Natural killer cell (primary cell): ENCODE measurements at regions not wholly inside any gene's neighbourhood (a gene's known extent, or its start where the extent isn't known, plus 50 kb on each side); places are given as distances from the start of the nearest gene placed in this dataset.

Experiments used
- ATAC-seq, 3 donors: fragments of 150-1000 bp in 2 of 3; fragments of 200-7000 bp in 1 of 3; cut with Tn5 transposase; 1 replicate in 1 of 3; 2 replicates in 2 of 3; pipeline ENCODE4 v1.10.0; 2021; ENCODE audit warnings: mild to moderate bottlenecking in 2 of 3, moderate library complexity in 2 of 3
- DNase-seq, 2 donors: peaks; one replicate each; pipeline versions ENCODE4 v3.0.0 to v3.0.0-alpha.2; 2013 to 2021; ENCODE audit warnings: mixed read lengths in 1 of 2
- H3K27ac ChIP-seq: one replicate; pipeline ENCODE4 v1.5.1; 2013; ENCODE audit warnings: mild to moderate bottlenecking, low read length
- H3K27me3 ChIP-seq: one replicate; pipeline ENCODE4 v1.6.1; 2013; ENCODE audit warnings: low read length; ENCODE audit not compliant: control insufficient read depth, insufficient read depth
- H3K36me3 ChIP-seq: one replicate; pipeline ENCODE4 v1.6.1; 2013; ENCODE audit warnings: low read length; ENCODE audit not compliant: control insufficient read depth, insufficient read depth
- H3K4me1 ChIP-seq: one replicate; pipeline ENCODE4 v1.6.1; 2013; ENCODE audit warnings: low read length; ENCODE audit not compliant: control insufficient read depth, insufficient read depth
- H3K4me3 ChIP-seq: one replicate; pipeline ENCODE4 v1.5.1; 2013; ENCODE audit warnings: low read length
- H3K9me3 ChIP-seq: one replicate; pipeline ENCODE4 v1.6.1; 2013; ENCODE audit warnings: low read length; ENCODE audit not compliant: control insufficient read depth, insufficient read depth
- H3K27ac Mint-ChIP-seq, 2 donors: one replicate each; pipeline ENCODE4 v1.8.0; 2022; ENCODE audit warnings: mild to moderate bottlenecking in 2 of 2, mixed read lengths in 2 of 2, moderate library complexity in 1 of 2
- H3K27me3 Mint-ChIP-seq, 2 donors: one replicate each; pipeline ENCODE4 v1.8.0; 2022; ENCODE audit warnings: low read depth in 2 of 2, mixed read lengths in 2 of 2
- H3K36me3 Mint-ChIP-seq: one replicate; pipeline ENCODE4 v1.8.0; 2022; ENCODE audit warnings: mixed read lengths
- H3K4me1 Mint-ChIP-seq, 2 donors: one replicate each; pipeline ENCODE4 v1.8.0; 2022; ENCODE audit warnings: mixed read lengths in 2 of 2
- H3K4me3 Mint-ChIP-seq: one replicate; pipeline ENCODE4 v1.8.0; 2022; ENCODE audit warnings: mild to moderate bottlenecking, moderate library complexity, mixed read lengths
- H3K9me3 Mint-ChIP-seq, 2 donors: one replicate each; pipeline ENCODE4 v1.8.0; 2022; ENCODE audit warnings: mixed read lengths in 2 of 2
- CTCF ChIP-seq: fragments of 200-600 bp; IDR thresholded peaks from one replicate; pipeline ENCODE4 v1.8.0; 2022; ENCODE audit warnings: antibody characterized with exemption
- WGBS: methylation state at CpG from one replicate; pipeline ENCODE4 v1.1.7; 2013; ENCODE audit warnings: missing lambda C conversion rate; ENCODE audit not compliant: insufficient coverage; 5-methylcytosine and 5-hydroxymethylcytosine counted together
- intact Hi-C: fragments of 100-400 bp; cut with micrococcal nuclease; formaldehyde crosslinking; loops from one replicate; pipeline ENCODE4 v1.14.2; 2022

GRCh38 chr22:34781681-34782080 lies 284.3 kb upstream of the ISX start:
- TF ChIP-seq CTCF = no peak
- Mint-ChIP-seq H3K4me3 (no peak overlapping the region), H3K36me3 (no peaks in the 10 kb centered on the region), H3K4me1 (no peaks in the 10 kb centered on the region), H3K9me3 (peaks cover 3 to 10% of the 10 kb centered on the region in 2 donors), H3K27ac (no peak overlapping the region), H3K27me3 (no peaks in the 10 kb centered on the region)
- no peak overlapping the region for H3K27ac ChIP-seq
- peaks cover 4% of the 10 kb centered on the region for H3K9me3 ChIP-seq
- no peaks in the 10 kb centered on the region for H3K36me3 ChIP-seq
- H3K4me1 ChIP-seq = no peaks in the 10 kb centered on the region
- H3K4me3 ChIP-seq = no peak overlapping the region
- H3K27me3 ChIP-seq = no peaks in the 10 kb centered on the region
- ATAC-seq (no peak), DNase-seq (no peak)
- intact Hi-C loops = no loop called here

GRCh38 chr22:34783436-34783835 lies 282.5 kb upstream of the ISX start:
- H3K36me3 Mint-ChIP-seq = no peaks in the 10 kb centered on the region
- no peak overlapping the region for H3K27ac ChIP-seq
- no peak for TF ChIP-seq CTCF
- peaks cover 3 to 8% of the 10 kb centered on the region in 2 donors for H3K9me3 Mint-ChIP-seq
- H3K27ac Mint-ChIP-seq = no peak overlapping the region
- DNase-seq (no peak), ATAC-seq (no peak)
- H3K27me3 Mint-ChIP-seq = no peaks in the 10 kb centered on the region
- H3K4me1 Mint-ChIP-seq = no peaks in the 10 kb centered on the region
- no peaks in the 10 kb centered on the region for H3K27me3 ChIP-seq
- H3K36me3 ChIP-seq = no peaks in the 10 kb centered on the region
- intact Hi-C loops = no loop called here
- H3K4me3 ChIP-seq = no peak overlapping the region
- H3K9me3 ChIP-seq = no peaks in the 10 kb centered on the region
- H3K4me1 ChIP-seq = no peaks in the 10 kb centered on the region
- WGBS = 69% methylated on average over 5 of the region's 5 CpGs
- H3K4me3 Mint-ChIP-seq = no peak overlapping the region

DNA sequence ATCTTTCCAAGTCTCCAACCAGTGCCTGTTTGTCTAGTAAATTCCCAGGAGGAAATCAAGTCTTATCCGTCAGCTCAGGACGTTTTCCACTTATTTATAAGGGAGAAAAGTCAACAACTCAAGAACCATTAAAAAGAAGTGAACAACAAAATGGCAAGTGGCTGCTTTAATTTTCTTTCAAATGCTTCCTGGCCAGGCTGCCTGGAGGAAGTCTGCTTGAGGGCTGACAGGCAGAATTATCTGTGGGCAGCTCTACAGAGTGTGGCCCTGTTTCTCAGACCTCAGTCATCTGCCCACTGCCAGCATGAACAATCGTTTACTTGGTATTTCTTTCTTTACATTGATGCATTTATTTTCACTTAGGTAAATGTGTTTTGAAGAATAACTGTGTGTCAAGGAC lies 281.9 kb upstream of the ISX start:
- TF ChIP-seq CTCF = no peak
- ATAC-seq (no peak), DNase-seq (no peak)
- H3K36me3 Mint-ChIP-seq = no peaks in the 10 kb centered on the region
- H3K4me3 ChIP-seq = no peak overlapping the region
- intact Hi-C loops = no loop called here
- no peak overlapping the region for H3K4me3 Mint-ChIP-seq
- no peaks in the 10 kb centered on the region for H3K36me3 ChIP-seq
- H3K27me3 ChIP-seq = no peaks in the 10 kb centered on the region
- H3K9me3 Mint-ChIP-seq = peaks cover 0 to 4% of the 10 kb centered on the region in 2 donors
- H3K27ac ChIP-seq = no peak overlapping the region
- H3K4me1 Mint-ChIP-seq = no peaks in the 10 kb centered on the region
- 0% methylated on average over 1 of the region's 3 CpGs for WGBS
- no peak overlapping the region for H3K27ac Mint-ChIP-seq
- no peaks in the 10 kb centered on the region for H3K27me3 Mint-ChIP-seq
- no peaks in the 10 kb centered on the region for H3K4me1 ChIP-seq
- no peaks in the 10 kb centered on the region for H3K9me3 ChIP-seq

GRCh38 chr22:34797826-34798225 lies 268.1 kb upstream of the ISX start:
- Histone ChIP-seq H3K27ac (no peak overlapping the region), H3K36me3 (no peaks in the 10 kb centered on the region), H3K4me3 (no peak overlapping the region), H3K27me3 (no peaks in the 10 kb centered on the region), H3K9me3 (no peaks in the 10 kb centered on the region), H3K4me1 (no peaks in the 10 kb centered on the region)
- no peak overlapping the region for H3K4me3 Mint-ChIP-seq
- no peaks in the 10 kb centered on the region for H3K4me1 Mint-ChIP-seq
- DNase-seq = no peak
- ATAC-seq = no peak
- TF ChIP-seq CTCF = no peak
- H3K27ac Mint-ChIP-seq = no peak overlapping the region
- peaks cover 4 to 7% of the 10 kb centered on the region in 2 donors for H3K27me3 Mint-ChIP-seq
- intact Hi-C loops = no loop called here
- no peaks in the 10 kb centered on the region for H3K36me3 Mint-ChIP-seq
- H3K9me3 Mint-ChIP-seq = peaks cover 0 to 2% of the 10 kb centered on the region in 2 donors
- 86% methylated on average over 3 of the region's 5 CpGs for WGBS
